ENCODE measurements at regions not wholly inside any gene's neighbourhood (a gene's known extent, or its start where the extent isn't known, plus 50 kb on each side); places are given as distances from the start of the nearest gene placed in this dataset.
"Not testable (repeated sequence)": the region's sequence is repeated elsewhere in the genome, so short reads cannot be mapped to it uniquely, and the experiment has no call there.

- DNase-seq (ENCODE audit: low spot score in 2 of 2), result no peak
- Mint-ChIP-seq H3K27me3 (no peaks in the 10 kb centered on the region), H3K27ac (ENCODE audit: low read depth) (no peak overlapping the region), H3K36me3 (ENCODE audit: insufficient read depth) (no peaks in the 10 kb centered on the region), H3K4me3 (no peak overlapping the region), H3K4me1 (no peaks in the 10 kb centered on the region), H3K9me3 (no peaks in the 10 kb centered on the region)
- ATAC-seq (replicated peaks; ENCODE audit: extremely low read depth, poor library complexity, severe bottlenecking), result no peak
Observed at GRCh38 chr3:102006812-102007485, 157.6 kb downstream of the NFKBIZ start.

GRCh38 chr3:102008436-102008835 is 159.1 kb downstream of the NFKBIZ start:
- H3K36me3 Mint-ChIP-seq (ENCODE audit: insufficient read depth); ATAC-seq (replicated peaks; ENCODE audit: extremely low read depth, poor library complexity, severe bottlenecking); H3K4me3 Mint-ChIP-seq; H3K9me3 Mint-ChIP-seq; H3K4me1 Mint-ChIP-seq; H3K27ac Mint-ChIP-seq (ENCODE audit: low read depth); H3K27me3 Mint-ChIP-seq; DNase-seq (ENCODE audit: low spot score in 2 of 2): not testable (repeated sequence)

GRCh38 chr3:102016417-102016816 is 167.1 kb downstream of the NFKBIZ start:
- Mint-ChIP-seq H3K4me1 (no peaks in the 10 kb centered on the region), H3K9me3 (no peaks in the 10 kb centered on the region), H3K36me3 (ENCODE audit: insufficient read depth) (no peaks in the 10 kb centered on the region), H3K4me3 (no peak overlapping the region), H3K27me3 (peaks cover 14% of the 10 kb centered on the region), H3K27ac (ENCODE audit: low read depth) (no peak overlapping the region)
- DNase-seq (ENCODE audit: low spot score in 2 of 2) (no peak), ATAC-seq (replicated peaks; ENCODE audit: extremely low read depth, poor library complexity, severe bottlenecking) (no peak)

GRCh38 chr3:102017784-102018183 is 168.5 kb downstream of the NFKBIZ start:
- H3K4me3 Mint-ChIP-seq, result no peak overlapping the region
- H3K9me3 Mint-ChIP-seq, result no peaks in the 10 kb centered on the region
- H3K36me3 Mint-ChIP-seq (ENCODE audit: insufficient read depth), result no peaks in the 10 kb centered on the region
- H3K27ac Mint-ChIP-seq (ENCODE audit: low read depth), result no peak overlapping the region
- peaks cover 14% of the 10 kb centered on the region for H3K27me3 Mint-ChIP-seq
- DNase-seq (ENCODE audit: low spot score in 2 of 2), result no peak
- no peaks in the 10 kb centered on the region for H3K4me1 Mint-ChIP-seq
- no peak for ATAC-seq (replicated peaks; ENCODE audit: extremely low read depth, poor library complexity, severe bottlenecking)

GRCh38 chr3:102018551-102018950 is 169.2 kb downstream of the NFKBIZ start:
- Mint-ChIP-seq H3K27ac (ENCODE audit: low read depth) (no peak overlapping the region), H3K9me3 (no peaks in the 10 kb centered on the region), H3K4me1 (no peaks in the 10 kb centered on the region), H3K36me3 (ENCODE audit: insufficient read depth) (no peaks in the 10 kb centered on the region), H3K4me3 (no peak overlapping the region), H3K27me3 (peaks cover 14% of the 10 kb centered on the region)
- ATAC-seq (replicated peaks; ENCODE audit: extremely low read depth, poor library complexity, severe bottlenecking), result no peak
- DNase-seq (ENCODE audit: low spot score in 2 of 2), result no peak

GRCh38 chr3:102020735-102021134 is 171.4 kb downstream of the NFKBIZ start:
- no peak for ATAC-seq (replicated peaks; ENCODE audit: extremely low read depth, poor library complexity, severe bottlenecking)
- Mint-ChIP-seq H3K9me3 (no peaks in the 10 kb centered on the region), H3K4me3 (no peak overlapping the region), H3K27me3 (peaks cover 14% of the 10 kb centered on the region), H3K36me3 (ENCODE audit: insufficient read depth) (no peaks in the 10 kb centered on the region), H3K4me1 (no peaks in the 10 kb centered on the region), H3K27ac (ENCODE audit: low read depth) (no peak overlapping the region)
- no peak for DNase-seq (ENCODE audit: low spot score in 2 of 2)

- ATAC-seq (replicated peaks; ENCODE audit: extremely low read depth, poor library complexity, severe bottlenecking) (no peak), DNase-seq (ENCODE audit: low spot score in 2 of 2) (no peak)
- Mint-ChIP-seq H3K27me3 (peaks cover 12% of the 10 kb centered on the region), H3K4me3 (no peak overlapping the region), H3K9me3 (no peaks in the 10 kb centered on the region), H3K4me1 (no peaks in the 10 kb centered on the region), H3K27ac (ENCODE audit: low read depth) (no peak overlapping the region), H3K36me3 (ENCODE audit: insufficient read depth) (no peaks in the 10 kb centered on the region)
Observed at GRCh38 chr3:102024270-102024904, 175.1 kb downstream of the NFKBIZ start.

- Mint-ChIP-seq H3K27me3 (no peaks in the 10 kb centered on the region), H3K36me3 (ENCODE audit: insufficient read depth) (no peaks in the 10 kb centered on the region), H3K27ac (ENCODE audit: low read depth) (no peak overlapping the region), H3K9me3 (no peaks in the 10 kb centered on the region), H3K4me1 (no peaks in the 10 kb centered on the region), H3K4me3 (no peak overlapping the region)
- DNase-seq (ENCODE audit: low spot score in 2 of 2), result no peak
- ATAC-seq (replicated peaks; ENCODE audit: extremely low read depth, poor library complexity, severe bottlenecking), result no peak
Observed at GRCh38 chr3:102025606-102026270, 176.4 kb downstream of the NFKBIZ start.

- H3K4me3 Mint-ChIP-seq, result no peak overlapping the region
- no peaks in the 10 kb centered on the region for H3K4me1 Mint-ChIP-seq
- H3K27me3 Mint-ChIP-seq, result no peaks in the 10 kb centered on the region
- ATAC-seq (replicated peaks; ENCODE audit: extremely low read depth, poor library complexity, severe bottlenecking) (no peak), DNase-seq (ENCODE audit: low spot score in 2 of 2) (no peak)
- H3K9me3 Mint-ChIP-seq, result no peaks in the 10 kb centered on the region
- H3K27ac Mint-ChIP-seq (ENCODE audit: low read depth), result no peak overlapping the region
- no peaks in the 10 kb centered on the region for H3K36me3 Mint-ChIP-seq (ENCODE audit: insufficient read depth)
Observed at GRCh38 chr3:102026656-102027055, 177.3 kb downstream of the NFKBIZ start.

- H3K4me1 Mint-ChIP-seq, result no peaks in the 10 kb centered on the region
- no peaks in the 10 kb centered on the region for H3K27me3 Mint-ChIP-seq
- no peak overlapping the region for H3K4me3 Mint-ChIP-seq
- no peaks in the 10 kb centered on the region for H3K36me3 Mint-ChIP-seq (ENCODE audit: insufficient read depth)
- ATAC-seq (replicated peaks; ENCODE audit: extremely low read depth, poor library complexity, severe bottlenecking) (no peak), DNase-seq (ENCODE audit: low spot score in 2 of 2) (no peak)
- H3K27ac Mint-ChIP-seq (ENCODE audit: low read depth), result no peak overlapping the region
- H3K9me3 Mint-ChIP-seq, result no peaks in the 10 kb centered on the region
Observed at GRCh38 chr3:102030661-102031060, 181.3 kb downstream of the NFKBIZ start.

GRCh38 chr3:102031834-102032233 is 182.5 kb downstream of the NFKBIZ start:
- no peak overlapping the region for H3K27ac Mint-ChIP-seq (ENCODE audit: low read depth)
- H3K36me3 Mint-ChIP-seq (ENCODE audit: insufficient read depth), result no peaks in the 10 kb centered on the region
- H3K4me1 Mint-ChIP-seq, result no peaks in the 10 kb centered on the region
- H3K27me3 Mint-ChIP-seq, result no peaks in the 10 kb centered on the region
- no peaks in the 10 kb centered on the region for H3K9me3 Mint-ChIP-seq
- DNase-seq (ENCODE audit: low spot score in 2 of 2) (no peak), ATAC-seq (replicated peaks; ENCODE audit: extremely low read depth, poor library complexity, severe bottlenecking) (no peak)
- no peak overlapping the region for H3K4me3 Mint-ChIP-seq

- no peak overlapping the region for H3K27ac Mint-ChIP-seq (ENCODE audit: low read depth)
- ATAC-seq (replicated peaks; ENCODE audit: extremely low read depth, poor library complexity, severe bottlenecking), result no peak
- no peaks in the 10 kb centered on the region for H3K36me3 Mint-ChIP-seq (ENCODE audit: insufficient read depth)
- no peak for DNase-seq (ENCODE audit: low spot score in 2 of 2)
- H3K4me1 Mint-ChIP-seq, result no peaks in the 10 kb centered on the region
- no peaks in the 10 kb centered on the region for H3K9me3 Mint-ChIP-seq
- no peaks in the 10 kb centered on the region for H3K27me3 Mint-ChIP-seq
- no peak overlapping the region for H3K4me3 Mint-ChIP-seq
Observed at GRCh38 chr3:102032491-102033383, 183.4 kb downstream of the NFKBIZ start.
